HG03108 (cell line): ENCODE measurements at regions not wholly inside any gene's neighbourhood (a gene's known extent, or its start where the extent isn't known, plus 50 kb on each side); places are given as distances from the start of the nearest gene placed in this dataset.

ENCODE experiments used
- ATAC-seq: cut with Tn5 transposase; IDR thresholded peaks from one replicate; pipeline ENCODE4 v1.9.1; 2021; ENCODE audit warnings: moderate library complexity; ENCODE audit not compliant: unreplicated experiment

DNA sequence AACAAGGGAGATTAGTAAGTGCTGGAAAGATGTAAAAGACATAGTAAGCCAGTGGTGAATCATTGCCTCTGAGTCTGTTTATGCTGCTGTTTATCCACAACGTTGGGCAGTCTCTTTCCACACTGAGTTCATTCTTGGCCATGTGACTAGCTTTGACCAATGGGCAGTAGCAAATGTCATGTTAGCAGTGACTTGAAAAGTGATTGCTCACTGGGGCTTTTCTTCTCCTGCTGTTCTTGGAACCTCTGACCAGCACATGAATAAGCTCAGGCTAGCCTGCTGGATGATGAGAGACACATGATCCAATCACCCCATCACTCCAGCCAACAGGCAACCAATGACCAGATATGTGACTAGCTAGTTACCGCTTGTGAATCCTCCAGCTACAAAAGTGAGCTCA is 360.4 kb downstream of the SLC4A3 start:
- no peak for ATAC-seq

DNA sequence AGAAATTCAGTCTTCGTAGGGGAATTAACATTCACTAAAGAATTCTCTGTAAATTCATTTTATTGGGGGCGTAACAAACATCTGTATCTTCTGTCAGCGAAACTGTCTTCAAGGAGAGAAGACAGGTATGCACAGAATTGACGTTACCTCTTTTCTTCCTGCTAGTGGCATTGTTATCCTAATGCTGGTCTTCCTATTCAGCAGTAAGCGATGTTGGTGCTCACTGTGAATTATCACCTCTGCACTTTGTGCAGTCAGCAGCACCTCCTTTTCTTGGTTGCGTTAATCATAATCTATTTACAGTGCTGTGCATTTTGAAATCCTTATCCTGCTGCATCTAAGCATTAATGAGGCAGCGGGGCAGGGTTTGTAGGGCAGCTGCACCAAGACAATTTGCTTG is 362.3 kb downstream of the SLC4A3 start:
- ATAC-seq: no peak

DNA sequence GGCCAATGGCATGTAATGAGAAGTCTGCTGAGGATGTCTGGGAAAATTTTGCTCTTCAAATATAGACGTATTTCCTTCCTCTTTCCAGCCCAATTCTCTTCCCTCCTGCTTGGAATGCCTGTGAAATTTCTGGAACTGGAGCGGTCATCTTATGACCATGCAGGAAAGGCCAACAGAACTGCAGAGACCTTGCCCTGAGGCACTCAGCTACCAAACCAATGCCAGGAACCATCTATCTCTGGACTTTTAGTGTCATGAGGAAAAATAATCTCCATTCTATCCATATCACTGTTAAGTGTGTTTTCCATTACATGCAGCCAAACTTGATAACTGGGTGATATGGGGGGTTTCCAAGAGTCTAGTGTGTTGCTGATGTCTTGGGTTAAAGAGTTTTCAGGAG is 363.7 kb downstream of the SLC4A3 start:
- ATAC-seq: no peak

DNA sequence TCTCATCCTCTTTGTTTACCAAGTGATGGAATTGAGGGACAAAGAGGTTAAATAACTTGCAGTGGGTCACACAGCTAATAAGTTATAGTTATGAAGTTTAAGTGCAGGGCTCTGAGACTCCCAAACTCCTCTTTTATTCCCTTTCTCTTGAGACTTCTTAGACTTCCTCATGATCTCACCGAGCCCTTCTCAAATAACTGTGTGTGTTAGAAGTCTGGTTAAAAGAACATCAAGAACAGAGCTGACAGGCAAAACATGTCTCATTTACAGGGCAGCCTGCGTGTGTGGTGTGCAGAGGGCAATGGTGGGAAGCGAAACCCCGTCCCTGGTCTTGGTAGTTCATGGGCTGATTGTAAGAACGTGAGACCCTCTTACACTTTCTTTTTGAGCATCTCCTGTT is 368.0 kb downstream of the SLC4A3 start:
- no peak for ATAC-seq

DNA sequence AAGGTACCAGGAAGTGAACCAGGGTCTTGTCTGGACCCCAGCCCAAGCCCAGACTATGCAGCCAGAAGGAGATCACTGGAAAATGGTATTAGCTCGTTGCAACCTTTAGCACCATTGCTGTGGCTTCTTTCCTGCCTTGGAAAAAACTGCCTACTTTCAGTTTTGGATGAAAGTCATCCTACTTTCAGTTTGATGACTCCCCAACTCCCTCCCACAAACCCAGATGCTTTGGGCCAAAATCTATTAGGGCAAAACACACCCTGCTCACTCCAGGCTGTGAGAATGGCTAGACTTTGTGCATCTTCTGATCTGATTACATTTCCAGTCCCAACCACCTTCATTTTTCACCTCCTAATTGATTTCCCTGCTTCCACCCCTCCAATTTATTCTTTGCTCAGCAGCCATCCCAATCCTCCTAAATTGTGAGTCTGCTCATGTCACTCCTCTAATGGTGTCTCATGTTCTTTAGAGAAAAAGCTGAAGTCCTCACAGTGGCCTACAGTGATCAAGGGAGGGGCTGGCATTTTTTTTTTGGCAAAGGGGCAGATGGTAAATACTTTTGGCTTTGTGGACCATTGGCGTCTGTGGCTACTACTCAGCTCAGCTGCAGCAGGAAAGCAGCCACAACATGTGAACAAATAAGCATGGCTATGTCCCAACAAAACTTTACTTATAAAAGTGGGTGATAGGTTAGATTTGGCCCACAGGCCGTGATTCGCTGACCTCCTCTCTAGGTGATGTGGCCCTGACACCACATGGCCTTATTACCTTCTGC is 368.7 kb downstream of the SLC4A3 start:
- no peak for ATAC-seq

DNA sequence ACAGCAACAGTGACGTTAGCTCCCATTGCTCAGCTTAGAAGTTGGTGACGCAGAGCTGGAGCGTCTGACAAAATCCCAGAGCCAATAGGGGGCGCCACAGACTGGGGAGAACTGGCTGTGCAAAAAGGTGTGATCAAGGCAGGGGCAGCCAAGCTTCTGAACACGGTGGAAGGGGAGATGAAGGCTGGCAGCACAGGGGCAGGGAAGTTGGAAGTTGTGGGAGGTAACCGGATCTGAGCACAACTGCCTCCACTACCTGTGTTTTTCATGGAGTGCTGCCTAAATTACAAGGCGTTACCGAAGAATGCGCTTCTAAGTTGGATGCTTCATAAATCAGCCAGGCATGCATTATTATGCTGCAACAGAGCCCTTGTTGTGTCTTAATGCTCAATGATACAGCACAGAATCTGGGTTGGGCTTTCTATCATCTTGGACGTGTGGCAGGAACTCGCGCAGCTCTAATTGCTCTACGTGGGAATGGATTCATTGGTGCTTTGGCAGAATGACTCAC is 370.0 kb downstream of the SLC4A3 start:
- no peak for ATAC-seq

DNA sequence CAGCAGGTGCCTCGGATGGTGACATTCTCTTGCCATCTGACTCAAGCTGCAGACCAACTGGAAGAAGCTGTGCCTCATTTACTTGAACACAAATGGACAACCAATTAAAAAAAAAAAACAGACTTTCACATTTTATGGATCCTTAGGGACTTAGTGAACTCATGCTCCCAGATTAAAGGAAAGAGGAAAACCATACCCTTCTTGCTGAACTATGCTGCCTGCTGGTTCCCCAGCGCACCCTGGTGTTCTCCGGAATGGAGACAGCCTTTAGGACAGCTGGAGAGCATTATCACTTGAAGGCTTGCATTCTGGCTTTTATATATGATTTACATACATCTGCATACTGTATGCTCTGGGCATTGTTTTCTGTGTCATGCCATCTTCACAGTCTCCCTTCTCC is 370.7 kb downstream of the SLC4A3 start:
- no peak for ATAC-seq

DNA sequence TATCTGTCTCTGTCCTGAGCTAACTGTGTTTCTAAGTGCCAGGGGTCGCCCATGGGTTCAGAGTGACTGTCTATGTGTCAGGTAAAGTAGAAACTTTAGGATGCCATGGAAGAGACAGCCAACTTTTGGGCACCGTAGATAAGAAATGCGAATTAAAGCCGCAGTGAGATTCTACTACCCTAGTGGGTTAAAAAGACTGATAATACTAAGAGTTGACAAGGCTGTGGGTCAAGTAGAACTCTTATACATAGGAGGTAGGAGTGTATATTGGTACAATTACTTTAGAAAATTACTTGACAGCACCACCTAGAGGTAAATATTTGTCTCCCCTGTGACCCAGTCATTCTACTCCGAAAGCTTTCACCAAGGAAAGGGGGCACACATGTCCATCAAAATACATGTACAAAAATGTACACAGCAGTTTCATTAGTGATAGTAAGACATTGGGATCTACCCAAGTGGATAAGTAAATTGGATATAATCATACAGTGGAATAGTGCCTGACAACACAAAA is 371.3 kb downstream of the SLC4A3 start:
- no peak for ATAC-seq

DNA sequence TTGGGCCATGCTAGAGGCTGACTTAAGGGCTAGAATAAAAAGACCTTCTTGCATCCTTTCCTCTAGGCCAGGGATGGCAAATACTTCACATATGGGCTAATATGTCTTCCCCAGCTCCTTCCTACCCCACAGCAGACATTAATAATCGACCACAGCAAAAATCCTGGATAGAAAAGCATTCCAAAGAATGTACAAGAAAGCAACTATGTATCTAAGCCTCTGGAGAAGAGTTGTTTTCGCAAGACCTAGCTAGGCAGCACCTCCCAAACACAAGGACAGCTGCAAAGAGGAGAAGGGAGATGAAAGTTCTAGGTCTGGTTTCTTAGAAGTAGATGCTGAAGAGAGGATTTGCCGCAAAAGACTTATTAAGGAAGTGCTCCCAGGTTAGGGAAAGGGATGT is 372.6 kb downstream of the SLC4A3 start:
- no peak for ATAC-seq

DNA sequence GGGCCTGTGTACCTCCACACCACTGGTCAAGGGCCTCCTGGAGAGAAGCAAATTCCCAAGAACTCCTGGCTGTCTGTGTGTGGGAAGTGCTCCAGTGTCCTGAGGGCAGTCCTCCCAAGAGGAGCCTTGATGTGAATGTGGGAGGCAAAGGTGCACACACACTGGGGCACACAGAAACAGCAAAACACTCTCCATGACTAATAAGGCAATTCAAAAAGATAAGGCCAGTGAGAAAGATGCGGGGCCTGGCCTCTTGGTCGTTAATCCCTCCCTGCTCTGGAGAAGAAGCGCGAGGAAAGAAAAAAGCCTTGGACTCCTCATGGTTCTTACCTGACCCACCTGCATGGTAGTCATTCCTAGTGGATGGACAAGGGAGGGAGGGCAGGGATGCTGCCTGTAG is 373.2 kb downstream of the SLC4A3 start:
- ATAC-seq: no peak

DNA sequence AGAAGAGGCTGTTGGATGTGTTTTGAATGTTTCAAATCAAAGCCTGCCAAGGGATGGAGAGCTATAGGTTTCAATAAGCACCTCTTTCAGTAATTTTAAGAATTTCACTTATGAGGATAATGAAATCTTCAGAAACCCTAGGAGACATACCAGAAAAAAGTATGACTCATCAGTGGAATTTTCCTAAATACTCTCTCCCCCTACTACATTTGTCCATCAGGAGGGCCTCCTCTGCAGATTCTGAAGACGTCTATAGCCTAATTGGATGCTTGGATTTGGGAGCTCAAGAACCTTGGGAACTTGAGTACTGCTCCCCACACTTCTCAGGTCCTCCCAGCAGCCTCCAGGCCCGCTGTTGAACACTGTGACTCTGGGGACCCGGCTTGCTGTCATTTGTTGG is 374.3 kb downstream of the SLC4A3 start:
- ATAC-seq: no peak

DNA sequence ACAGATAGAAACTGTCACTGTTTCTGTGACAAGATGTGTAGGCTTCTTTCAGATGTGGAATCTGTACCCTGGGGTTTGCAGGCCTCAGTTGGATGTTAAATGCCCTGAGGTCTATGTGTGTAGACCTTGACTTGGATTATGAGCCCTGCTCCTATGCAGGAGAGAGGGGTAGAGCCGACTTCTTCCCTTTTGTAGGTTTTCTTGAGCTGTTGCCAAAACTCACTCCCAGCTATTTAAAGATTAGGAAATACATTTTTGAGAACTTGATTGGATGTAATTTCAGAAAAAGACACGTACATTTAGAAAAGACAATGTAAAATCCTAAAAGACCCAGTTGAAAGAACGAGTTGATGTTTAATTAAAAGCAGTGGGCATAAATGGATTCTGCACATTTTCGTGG is 374.8 kb downstream of the SLC4A3 start:
- no peak for ATAC-seq

DNA sequence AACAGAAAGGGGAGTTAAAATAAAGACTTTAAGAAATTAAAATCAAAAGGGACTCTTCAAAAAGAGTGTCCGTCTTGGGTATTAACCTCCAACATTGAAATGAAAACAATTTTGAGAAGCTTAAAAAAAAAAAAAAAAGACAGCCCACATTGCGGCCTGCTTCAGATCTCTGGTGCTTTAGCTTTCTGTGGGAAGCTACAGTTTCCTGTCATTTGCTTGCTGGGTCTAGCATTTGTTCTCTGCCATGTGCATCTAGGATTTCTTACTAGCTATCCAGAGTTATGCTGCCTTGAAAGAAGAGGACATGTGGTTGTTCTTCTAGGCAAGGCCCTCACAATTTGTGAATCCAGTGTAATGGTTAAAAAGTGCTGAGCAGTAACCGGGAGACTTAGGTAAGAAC is 375.3 kb downstream of the SLC4A3 start:
- no peak for ATAC-seq

DNA sequence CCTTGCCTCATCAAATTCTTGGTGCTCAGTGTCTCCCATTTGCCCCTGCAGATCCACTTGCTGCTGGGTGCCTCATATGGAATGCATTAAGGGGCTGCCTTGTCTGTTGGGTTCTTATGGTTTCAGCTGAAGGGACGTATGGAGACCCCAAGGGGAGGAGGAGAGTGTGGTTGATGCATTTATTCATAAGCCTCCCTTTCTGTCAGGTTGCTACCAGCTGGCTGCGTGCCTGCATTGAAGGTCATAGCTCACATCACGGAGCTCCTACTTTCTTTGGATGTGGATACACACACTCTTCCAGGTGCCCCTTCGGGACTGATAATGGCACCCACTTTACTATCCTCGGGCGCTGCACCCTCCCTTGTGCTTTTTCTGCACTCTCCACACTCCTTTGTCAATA is 377.9 kb downstream of the SLC4A3 start:
- no peak for ATAC-seq

DNA sequence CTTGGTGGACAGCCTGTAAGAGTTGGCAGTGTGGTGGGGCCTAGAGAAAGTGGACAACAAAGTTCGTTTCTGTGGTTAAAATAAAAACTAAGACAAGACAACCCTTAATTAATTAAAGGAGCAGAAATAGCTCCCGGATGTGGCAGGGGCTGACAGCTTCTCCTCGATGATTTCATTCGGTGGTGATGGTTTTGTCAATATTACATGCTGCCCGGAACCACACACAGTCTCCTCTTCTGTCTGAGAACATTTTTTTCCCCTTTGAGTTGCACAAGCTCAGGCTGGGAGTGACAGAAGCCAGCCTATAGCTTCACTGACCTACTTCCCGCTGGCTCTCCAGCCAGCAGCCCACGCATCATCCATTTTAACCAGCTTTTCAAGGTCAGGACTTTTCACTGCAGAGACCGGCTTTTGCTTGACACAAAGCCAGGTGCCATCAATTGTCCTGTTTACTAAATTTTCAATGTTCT is 378.8 kb downstream of the SLC4A3 start:
- no peak for ATAC-seq

DNA sequence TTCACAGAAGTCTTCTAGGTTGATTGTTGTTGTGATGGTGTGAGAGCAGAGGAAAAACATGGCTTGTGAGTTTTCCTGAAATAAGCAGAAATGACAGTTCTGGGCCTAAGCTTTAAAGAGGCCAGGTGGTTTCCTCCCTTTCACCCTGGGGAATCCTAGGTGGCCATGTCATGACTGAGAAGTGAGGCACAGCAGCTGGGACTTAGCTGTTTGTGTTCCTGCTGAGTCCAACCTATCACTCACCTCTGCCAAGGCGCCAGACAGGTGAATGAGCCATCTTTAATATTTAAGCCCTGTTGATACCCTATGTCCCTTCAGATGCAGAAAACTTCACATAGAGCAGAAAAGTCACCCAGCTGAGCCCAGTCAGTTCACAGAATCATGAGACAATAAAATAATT is 384.4 kb downstream of the SLC4A3 start:
- no peak for ATAC-seq

DNA sequence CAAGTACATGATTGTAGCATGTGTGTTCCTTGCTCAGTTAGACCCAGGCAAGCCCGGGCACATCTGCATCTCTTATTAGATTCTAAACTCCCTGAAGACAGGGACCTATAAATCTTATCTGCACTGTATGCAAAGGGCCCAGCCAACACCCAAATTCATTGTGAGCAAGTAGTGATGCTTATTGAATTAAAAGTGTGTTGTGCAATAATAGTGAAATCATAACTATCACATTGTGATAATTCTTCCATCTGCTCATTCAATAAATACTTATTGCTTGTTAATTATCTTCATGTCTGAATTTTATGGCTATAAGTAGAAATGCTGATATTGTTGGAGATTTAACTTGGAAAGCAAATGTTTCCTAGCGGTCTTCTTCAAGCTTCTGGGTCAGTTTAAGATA is 387.5 kb downstream of the SLC4A3 start:
- ATAC-seq: no peak

DNA sequence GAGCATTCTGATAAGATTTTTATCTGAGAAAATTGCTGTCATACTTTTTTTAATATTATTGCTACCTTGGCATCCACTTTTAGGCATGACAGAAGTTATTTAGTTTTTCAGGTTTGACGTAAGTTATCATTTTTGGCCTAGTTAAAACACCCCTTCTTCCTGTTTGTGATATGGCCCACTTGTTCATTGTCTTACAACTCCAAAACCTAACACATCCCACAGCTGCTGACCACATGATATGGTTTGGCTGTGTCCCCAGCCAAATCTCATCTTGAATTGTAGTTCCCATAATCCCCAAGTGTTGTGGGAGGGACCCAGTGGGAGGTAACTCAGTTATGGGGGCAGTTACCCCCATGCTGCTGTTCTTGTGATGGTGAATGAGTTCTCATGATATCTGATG is 388.1 kb downstream of the SLC4A3 start:
- ATAC-seq: no peak

DNA sequence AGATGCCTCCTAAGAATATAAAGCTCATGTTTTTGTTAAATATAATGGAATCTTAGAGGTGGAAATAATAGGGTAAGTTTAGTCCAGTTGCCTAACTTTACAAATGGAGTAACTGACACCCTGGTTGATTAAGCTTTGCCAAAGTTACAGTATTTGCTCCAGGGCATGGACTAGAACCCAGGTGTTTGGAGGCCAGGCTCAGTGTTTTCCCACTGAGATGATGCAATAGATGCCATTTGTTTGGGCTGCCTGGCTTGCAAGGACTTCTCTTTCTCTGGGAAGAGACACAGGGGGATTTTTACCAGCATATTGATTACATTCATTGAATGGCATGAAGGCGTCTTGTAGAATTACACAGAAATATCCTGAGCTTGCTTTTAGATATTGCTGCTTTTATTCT is 397.8 kb downstream of the SLC4A3 start:
- ATAC-seq: no peak

DNA sequence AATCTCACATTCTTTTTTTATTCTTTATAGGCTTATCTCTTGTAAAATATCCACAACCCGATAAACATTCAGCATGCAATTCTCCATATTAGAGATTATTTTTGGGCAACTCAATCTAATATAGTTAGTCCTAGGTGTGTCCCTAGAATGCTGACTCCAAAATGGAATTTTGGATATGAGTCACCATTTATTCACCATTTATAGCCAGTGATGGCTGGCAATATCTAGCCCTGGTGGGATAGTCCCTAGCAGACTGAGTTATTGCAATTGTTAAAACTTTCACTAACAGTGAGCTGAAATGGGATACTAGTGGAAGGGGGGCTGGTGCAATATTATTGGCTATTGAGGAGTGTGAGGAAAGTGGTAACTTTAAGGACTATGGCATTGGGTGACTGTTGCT is 401.6 kb downstream of the SLC4A3 start:
- ATAC-seq: no peak

DNA sequence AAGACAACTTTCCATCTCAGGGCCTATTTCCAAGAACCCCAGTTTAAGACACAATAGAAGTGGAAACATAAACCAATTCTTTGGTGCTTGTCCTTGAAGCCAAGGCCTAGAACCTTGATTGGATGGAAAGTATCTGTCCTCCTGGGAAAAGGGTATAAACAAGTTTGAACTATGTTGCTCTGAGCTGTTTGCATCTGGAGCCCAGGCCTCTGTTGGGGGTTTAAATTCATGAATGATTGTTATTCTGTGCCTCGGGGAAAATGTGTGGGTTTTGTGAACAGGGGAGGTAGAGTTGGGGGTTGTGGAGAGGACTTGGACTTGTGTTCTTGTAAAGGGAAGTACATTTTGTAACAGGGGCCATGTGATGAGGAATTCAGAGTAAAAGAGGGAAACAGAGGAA is 406.1 kb downstream of the SLC4A3 start:
- no peak for ATAC-seq

DNA sequence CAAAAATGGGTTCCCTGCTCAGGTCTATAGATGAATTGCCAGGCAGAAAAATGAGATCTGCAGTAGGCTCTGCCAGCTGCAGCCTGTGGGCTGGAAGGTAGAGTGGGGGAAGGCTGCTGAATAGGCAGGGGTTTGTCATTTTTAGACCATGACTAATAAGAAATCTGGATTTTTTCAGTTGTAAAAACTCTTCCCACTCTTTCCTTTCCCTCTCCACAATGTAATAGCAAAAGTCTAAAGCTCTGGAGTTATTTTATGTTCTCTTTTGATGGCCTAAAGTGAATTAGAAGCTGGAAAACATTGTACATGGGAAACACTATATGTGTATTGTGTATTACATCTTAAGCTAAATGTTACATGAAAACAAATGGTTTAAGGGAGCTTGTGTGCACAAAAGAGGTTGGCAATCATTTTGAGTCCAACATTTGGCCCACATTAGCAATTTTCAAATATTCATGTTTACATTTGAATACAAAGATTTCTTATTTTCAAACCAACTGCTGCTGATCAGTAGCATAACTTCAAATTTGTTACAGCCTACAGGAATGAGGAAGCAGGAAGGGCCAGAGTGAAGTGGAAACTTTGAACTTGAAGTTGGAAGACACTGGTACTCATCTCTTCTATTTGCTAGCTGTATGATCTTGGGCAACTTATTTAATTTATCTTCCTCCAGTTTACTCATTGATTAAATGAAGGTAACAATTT is 407.1 kb downstream of the SLC4A3 start:
- ATAC-seq: no peak
